22Rv1 (cell line): ENCODE measurements at regions not wholly inside any gene's neighbourhood (a gene's known extent, or its start where the extent isn't known, plus 50 kb on each side); places are given as distances from the start of the nearest gene placed in this dataset.

Source experiments
- ZFX ChIP-seq: fragments of 450-650 bp; IDR thresholded peaks from 2 replicates; pipeline ENCODE4 v1.6.1; 2017; ENCODE audit warnings: antibody characterized with exemption, borderline replicate concordance
- TF ChIP-seq, protein P1 (sequence below): fragments of 450-650 bp; IDR thresholded peaks from 2 replicates; pipeline ENCODE4 v1.5.1; 2017; ENCODE audit warnings: mild to moderate bottlenecking

DNA sequence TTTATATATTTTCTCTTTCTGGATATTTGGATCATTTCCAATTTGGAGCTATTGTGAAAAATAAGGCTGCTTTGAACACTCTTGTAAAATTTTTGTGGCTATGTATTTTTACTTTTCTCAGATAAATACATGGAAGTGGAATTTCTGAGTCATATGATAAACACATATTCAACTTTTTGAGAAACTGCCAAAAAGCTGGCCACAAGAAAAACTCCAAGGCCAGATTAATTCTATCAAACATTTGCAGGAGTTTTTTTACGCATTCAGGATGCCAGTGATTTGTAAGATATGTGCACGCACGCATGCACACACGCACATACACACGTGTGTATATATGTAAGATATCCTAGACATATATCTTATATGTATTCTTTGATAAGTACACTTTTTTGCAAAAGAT, 477.5 kb upstream of the SPHKAP start:
- TF ChIP-seq, protein P1, sequence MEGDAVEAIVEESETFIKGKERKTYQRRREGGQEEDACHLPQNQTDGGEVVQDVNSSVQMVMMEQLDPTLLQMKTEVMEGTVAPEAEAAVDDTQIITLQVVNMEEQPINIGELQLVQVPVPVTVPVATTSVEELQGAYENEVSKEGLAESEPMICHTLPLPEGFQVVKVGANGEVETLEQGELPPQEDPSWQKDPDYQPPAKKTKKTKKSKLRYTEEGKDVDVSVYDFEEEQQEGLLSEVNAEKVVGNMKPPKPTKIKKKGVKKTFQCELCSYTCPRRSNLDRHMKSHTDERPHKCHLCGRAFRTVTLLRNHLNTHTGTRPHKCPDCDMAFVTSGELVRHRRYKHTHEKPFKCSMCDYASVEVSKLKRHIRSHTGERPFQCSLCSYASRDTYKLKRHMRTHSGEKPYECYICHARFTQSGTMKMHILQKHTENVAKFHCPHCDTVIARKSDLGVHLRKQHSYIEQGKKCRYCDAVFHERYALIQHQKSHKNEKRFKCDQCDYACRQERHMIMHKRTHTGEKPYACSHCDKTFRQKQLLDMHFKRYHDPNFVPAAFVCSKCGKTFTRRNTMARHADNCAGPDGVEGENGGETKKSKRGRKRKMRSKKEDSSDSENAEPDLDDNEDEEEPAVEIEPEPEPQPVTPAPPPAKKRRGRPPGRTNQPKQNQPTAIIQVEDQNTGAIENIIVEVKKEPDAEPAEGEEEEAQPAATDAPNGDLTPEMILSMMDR, result no peak
- no peak for TF ChIP-seq ZFX
